ENCODE measurements at regions not wholly inside any gene's neighbourhood (a gene's known extent, or its start where the extent isn't known, plus 50 kb on each side); places are given as distances from the start of the nearest gene placed in this dataset.
"Not testable (repeated sequence)": the region's sequence is repeated elsewhere in the genome, so short reads cannot be mapped to it uniquely, and the experiment has no call there.

DNA sequence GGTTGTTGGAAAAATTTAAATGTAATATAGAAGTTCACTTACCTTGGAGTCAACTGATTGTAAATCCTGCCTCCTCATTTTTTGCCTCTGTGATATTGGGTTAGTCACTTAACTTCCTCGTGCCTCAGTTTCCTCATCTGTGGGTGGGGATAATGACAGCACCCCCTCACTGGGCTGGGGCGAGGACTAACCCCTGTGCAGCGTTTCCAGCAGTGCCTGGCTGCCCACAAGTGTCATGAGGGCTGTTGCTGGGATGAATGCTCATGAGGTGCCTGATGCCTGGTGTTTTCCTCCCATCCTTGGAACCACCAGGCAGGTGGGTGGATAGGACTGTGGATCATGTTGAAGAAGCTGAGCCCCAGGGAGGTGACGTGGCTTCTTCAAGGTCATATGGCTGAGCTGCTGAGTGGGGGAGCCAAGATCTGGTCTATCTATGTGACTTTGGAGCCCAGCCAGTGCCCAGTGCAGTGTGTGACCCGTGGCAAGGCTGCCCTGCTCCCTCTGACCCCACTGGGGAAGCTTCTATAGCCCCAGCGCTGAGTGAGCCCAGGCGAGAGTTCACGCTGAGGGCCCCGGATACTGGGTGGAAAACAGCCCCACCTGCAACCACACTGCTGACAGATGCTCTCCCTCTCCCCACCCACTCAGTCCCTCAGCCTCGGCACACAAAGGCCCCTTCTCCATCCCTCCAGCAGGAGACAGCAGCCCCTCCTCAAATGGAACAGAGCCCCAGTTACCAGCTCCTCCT, 446.0 kb downstream of the PTPRU start:
- no peak for TF ChIP-seq CTCF (IDR thresholded peaks at IDR 0.05; ENCODE audit: low read depth, low read length, missing control alignments)
- no peak overlapping the region for H3K4me3 ChIP-seq (ENCODE audit: low read depth, low read length)
- DNase-seq (ENCODE audit: low read depth) = no peak
- in situ Hi-C loops (cut with HindIII; ENCODE audit: low sequenced_read_pairs) = no loop called here

- in situ Hi-C loops (cut with HindIII; ENCODE audit: low sequenced_read_pairs); H3K4me3 ChIP-seq (ENCODE audit: low read depth, low read length); DNase-seq (ENCODE audit: low read depth): not testable (repeated sequence)
Measured at GRCh38 chr1:29681416-29681815, 445.1 kb downstream of the PTPRU start.

DNA sequence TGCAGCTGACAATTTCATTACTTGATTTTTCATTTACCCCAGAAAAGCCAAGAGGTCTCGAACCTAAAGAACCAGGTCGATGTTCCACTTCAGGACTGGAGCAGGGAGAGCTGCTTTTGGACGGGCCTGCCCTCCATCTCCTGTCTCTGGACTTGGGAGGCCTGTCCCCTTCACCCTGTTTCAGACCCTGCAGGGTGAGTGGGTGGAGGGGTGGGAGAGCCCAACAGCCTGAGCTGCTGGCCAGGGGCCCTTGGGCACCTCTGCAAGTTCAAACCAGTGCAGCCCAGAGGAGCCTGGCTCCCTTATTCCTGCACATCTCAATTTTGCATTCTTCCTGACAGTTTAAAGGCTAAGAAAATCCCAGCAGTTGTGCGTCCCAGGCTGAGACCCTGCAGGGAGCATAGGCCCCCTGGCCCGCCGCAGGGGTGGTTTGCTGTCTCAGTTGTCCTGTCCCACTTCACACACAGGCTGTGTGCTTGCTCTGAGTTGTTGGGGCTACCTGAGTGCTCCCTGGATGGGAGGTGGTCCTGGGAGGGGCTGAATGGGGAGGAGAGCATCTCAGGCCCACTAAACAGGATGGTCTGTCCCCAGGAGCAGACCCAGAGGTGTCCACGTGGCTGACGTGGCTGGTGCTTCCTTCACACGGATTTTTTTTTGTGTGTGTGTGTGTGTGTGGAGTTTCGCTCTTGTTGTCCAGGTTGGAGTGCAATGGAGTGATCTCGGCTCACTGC, 443.7 kb downstream of the PTPRU start:
- TF ChIP-seq CTCF (IDR thresholded peaks at IDR 0.05; ENCODE audit: low read depth, low read length, missing control alignments) = no peak
- no peak for DNase-seq (ENCODE audit: low read depth)
- H3K4me3 ChIP-seq (ENCODE audit: low read depth, low read length) = no peak overlapping the region
- in situ Hi-C loops (cut with HindIII; ENCODE audit: low sequenced_read_pairs) = no loop called here

- in situ Hi-C loops (cut with HindIII; ENCODE audit: low sequenced_read_pairs) = no loop called here
- DNase-seq (ENCODE audit: low read depth) = no peak
- TF ChIP-seq CTCF (IDR thresholded peaks at IDR 0.05; ENCODE audit: low read depth, low read length, missing control alignments) = no peak
- no peak overlapping the region for H3K4me3 ChIP-seq (ENCODE audit: low read depth, low read length)
Measured at GRCh38 chr1:29679316-29679715, 443.0 kb downstream of the PTPRU start.

GRCh38 chr1:29677028-29678024, 441.0 kb downstream of the PTPRU start:
- H3K4me3 ChIP-seq (ENCODE audit: low read depth, low read length) = no peak overlapping the region
- DNase-seq (ENCODE audit: low read depth) = no peak
- in situ Hi-C loops (cut with HindIII; ENCODE audit: low sequenced_read_pairs) = no loop called here
- no peak for TF ChIP-seq CTCF (IDR thresholded peaks at IDR 0.05; ENCODE audit: low read depth, low read length, missing control alignments)

DNA sequence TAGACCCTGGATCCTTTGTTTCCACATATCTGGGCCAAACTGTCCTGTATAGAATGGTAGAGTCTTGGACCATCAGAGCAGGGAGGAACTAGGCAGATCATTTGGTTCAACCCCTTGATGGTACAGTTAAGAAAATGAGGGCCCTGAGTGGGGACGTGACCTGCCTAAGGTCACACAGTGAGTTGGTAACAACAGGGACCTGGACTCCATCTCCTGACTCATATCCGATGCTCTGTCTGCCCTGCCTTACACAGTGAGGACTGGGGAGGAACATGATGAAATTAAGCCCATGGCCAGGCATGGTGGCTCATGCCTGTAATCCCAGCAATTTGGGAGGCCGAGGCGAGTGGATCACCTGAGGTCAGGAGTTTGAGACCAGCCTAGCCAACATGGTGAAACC, 440.2 kb downstream of the PTPRU start:
- H3K4me3 ChIP-seq (ENCODE audit: low read depth, low read length) = no peak overlapping the region
- no peak for DNase-seq (ENCODE audit: low read depth)
- in situ Hi-C loops (cut with HindIII; ENCODE audit: low sequenced_read_pairs) = no loop called here
- no peak for TF ChIP-seq CTCF (IDR thresholded peaks at IDR 0.05; ENCODE audit: low read depth, low read length, missing control alignments)
